Chondrocyte (in vitro differentiated cells): ENCODE measurements at regions not wholly inside any gene's neighbourhood (a gene's known extent, or its start where the extent isn't known, plus 50 kb on each side); places are given as distances from the start of the nearest gene placed in this dataset.

Source experiments
- DNase-seq: peaks from one replicate; pipeline ENCODE4 v3.0.0; 2021; ENCODE audit warnings: mixed read lengths, low spot score
- H3K27ac Mint-ChIP-seq: one replicate; pipeline ENCODE4 v1.8.0; 2021; ENCODE audit warnings: mild to moderate bottlenecking, moderate library complexity, mixed read lengths; ENCODE audit not compliant: unreplicated experiment
- H3K27me3 Mint-ChIP-seq: 2 replicates; pipeline ENCODE4 v1.8.0; 2021; ENCODE audit warnings: low read depth, mixed read lengths
- H3K36me3 Mint-ChIP-seq: 2 replicates; pipeline ENCODE4 v1.8.0; 2021; ENCODE audit warnings: low read depth, mixed read lengths
- H3K4me1 Mint-ChIP-seq: 2 replicates; pipeline ENCODE4 v1.8.0; 2021; ENCODE audit warnings: low read depth, mild to moderate bottlenecking, mixed read lengths
- H3K4me3 Mint-ChIP-seq: one replicate; pipeline ENCODE4 v1.8.0; 2021; ENCODE audit warnings: mild to moderate bottlenecking, moderate library complexity, mixed read lengths; ENCODE audit not compliant: unreplicated experiment
- H3K9me3 Mint-ChIP-seq: 2 replicates; pipeline ENCODE4 v1.8.0; 2021; ENCODE audit warnings: low read depth, mixed read lengths
- TF ChIP-seq, protein P1 (sequence below): fragments of 200-600 bp; sonication (generic); IDR thresholded peaks from 2 replicates; pipeline ENCODE4 v1.5.0; 2021; ENCODE audit warnings: antibody characterized with exemption, mild to moderate bottlenecking, moderate library complexity

DNA sequence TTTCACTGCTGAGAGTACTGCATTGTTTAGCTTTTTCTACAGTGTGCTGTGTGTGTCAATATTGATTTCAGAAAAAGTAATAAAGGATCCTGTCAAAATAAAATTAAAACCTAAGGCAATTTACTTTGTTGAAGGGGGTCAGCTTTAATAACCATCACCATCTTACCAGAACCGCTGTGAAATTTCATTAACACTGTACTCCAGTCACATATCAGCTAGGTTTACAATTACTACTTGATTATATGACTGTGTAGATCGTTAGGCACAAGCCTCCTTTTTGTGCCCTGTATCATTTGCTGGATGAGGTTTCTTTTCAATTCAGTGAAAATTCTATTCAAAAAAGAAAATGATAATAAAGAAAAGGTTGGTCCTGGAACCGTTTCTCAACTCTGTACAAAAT is 917.2 kb downstream of the CENPC start:
- Mint-ChIP-seq H3K9me3 (peaks cover 3% of the 10 kb centered on the region), H3K36me3 (no peaks in the 10 kb centered on the region), H3K4me1 (peaks cover 10% of the 10 kb centered on the region), H3K4me3 (no peak overlapping the region), H3K27me3 (no peaks in the 10 kb centered on the region), H3K27ac (no peak overlapping the region)
- TF ChIP-seq, protein P1, sequence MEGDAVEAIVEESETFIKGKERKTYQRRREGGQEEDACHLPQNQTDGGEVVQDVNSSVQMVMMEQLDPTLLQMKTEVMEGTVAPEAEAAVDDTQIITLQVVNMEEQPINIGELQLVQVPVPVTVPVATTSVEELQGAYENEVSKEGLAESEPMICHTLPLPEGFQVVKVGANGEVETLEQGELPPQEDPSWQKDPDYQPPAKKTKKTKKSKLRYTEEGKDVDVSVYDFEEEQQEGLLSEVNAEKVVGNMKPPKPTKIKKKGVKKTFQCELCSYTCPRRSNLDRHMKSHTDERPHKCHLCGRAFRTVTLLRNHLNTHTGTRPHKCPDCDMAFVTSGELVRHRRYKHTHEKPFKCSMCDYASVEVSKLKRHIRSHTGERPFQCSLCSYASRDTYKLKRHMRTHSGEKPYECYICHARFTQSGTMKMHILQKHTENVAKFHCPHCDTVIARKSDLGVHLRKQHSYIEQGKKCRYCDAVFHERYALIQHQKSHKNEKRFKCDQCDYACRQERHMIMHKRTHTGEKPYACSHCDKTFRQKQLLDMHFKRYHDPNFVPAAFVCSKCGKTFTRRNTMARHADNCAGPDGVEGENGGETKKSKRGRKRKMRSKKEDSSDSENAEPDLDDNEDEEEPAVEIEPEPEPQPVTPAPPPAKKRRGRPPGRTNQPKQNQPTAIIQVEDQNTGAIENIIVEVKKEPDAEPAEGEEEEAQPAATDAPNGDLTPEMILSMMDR: no peak
- no peak for DNase-seq

DNA sequence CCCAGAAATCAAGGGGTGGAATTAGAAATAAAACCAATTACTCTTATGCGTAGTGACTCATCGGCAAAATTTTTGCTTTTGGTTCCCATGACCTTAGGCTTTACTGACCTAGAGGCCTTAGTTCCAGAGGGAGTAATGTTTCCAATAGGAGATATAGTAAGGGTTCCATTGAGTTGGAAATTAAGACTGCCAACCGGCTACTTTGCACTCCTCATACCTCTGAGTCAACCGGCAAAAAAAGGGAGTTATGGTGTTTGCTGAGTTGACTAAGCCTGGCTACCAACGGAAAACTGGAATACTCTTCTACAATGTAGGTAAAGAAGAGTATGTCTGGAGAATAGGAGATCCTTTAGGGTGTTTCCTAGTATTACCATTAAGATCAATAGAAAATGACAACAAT is 919.8 kb downstream of the CENPC start:
- Mint-ChIP-seq H3K27me3 (no peaks in the 10 kb centered on the region), H3K27ac (no peak overlapping the region), H3K4me3 (no peak overlapping the region), H3K9me3 (peaks cover 10% of the 10 kb centered on the region), H3K4me1 (no peaks in the 10 kb centered on the region), H3K36me3 (no peaks in the 10 kb centered on the region)
- TF ChIP-seq, protein P1: no peak
- no peak for DNase-seq

DNA sequence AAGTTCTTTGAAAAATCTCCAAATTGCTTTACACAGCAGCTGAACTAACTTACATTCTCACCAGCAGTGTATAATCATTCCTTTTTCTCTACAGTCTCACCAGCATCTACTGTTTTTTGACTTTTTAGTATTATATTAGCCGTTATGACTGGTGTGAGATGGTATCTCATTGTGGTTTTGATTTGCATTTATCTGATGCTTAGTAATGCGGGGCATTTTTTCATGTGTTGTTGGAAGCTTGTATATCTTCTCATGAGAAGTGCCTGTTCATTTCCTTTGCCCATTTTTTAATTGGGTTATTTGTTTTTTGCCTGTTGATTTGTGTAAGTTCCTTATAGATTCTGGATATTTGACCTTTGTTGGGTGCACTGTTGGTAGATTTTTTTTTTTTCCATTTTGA is 931.7 kb downstream of the CENPC start:
- no peak for DNase-seq

DNA sequence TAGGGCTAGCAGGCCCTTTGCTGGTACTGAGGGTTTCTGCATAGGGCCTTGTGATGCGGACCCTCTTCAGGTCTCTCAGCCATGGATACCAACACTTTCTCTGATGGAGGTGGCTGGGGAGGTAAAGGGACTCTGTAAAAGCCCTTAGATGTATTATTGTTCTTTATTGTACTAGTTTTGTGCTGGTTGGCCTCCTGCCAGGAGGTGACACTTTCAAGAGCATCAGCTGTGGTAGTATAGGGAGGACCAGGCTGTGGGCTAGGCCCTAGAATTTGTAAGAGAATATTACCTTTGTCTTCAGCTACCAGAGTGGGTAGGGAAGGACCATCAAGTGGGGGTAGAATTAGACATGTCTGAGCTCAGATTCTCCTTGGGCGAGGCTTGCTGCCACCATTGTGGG is 936.3 kb downstream of the CENPC start:
- H3K9me3 Mint-ChIP-seq: peaks cover 9% of the 10 kb centered on the region
- H3K27me3 Mint-ChIP-seq: no peaks in the 10 kb centered on the region
- H3K4me3 Mint-ChIP-seq: no peak overlapping the region
- TF ChIP-seq, protein P1: no peak
- peaks cover 17% of the 10 kb centered on the region for H3K4me1 Mint-ChIP-seq
- H3K36me3 Mint-ChIP-seq: peaks cover 4% of the 10 kb centered on the region
- no peak overlapping the region for H3K27ac Mint-ChIP-seq
- DNase-seq: no peak

More for the DNA sequence above, 931.7 kb downstream of the CENPC start:
- no peaks in the 10 kb centered on the region for H3K27me3 Mint-ChIP-seq
- H3K4me3 Mint-ChIP-seq: no peak overlapping the region
- peaks cover 13% of the 10 kb centered on the region for H3K36me3 Mint-ChIP-seq
- peaks cover 11% of the 10 kb centered on the region for H3K4me1 Mint-ChIP-seq
- H3K27ac Mint-ChIP-seq: no peak overlapping the region
- peaks cover 51% of the 10 kb centered on the region for H3K9me3 Mint-ChIP-seq
- TF ChIP-seq, protein P1: no peak

DNA sequence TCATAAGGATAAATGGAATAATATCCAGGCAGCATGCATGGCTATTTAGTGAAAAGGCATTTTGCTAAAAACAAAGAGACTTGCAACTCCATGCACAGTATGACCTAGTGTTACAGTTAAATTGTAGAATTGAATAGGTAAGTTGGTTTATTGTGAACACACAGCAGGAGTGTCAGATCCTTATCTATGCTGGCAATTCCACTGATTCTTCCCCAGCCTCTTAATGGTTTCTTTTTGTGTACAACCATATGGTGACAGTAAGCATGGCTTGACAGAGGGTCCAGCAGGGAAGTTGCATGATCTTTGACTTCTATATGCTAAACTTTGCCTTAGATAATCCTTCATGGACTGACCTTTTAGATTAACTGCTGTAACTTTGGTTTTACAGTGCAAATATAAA is 936.6 kb upstream of the EPHA5 start:
- Mint-ChIP-seq H3K4me1 (peaks cover 18% of the 10 kb centered on the region), H3K27me3 (no peaks in the 10 kb centered on the region), H3K9me3 (no peaks in the 10 kb centered on the region), H3K27ac (no peak overlapping the region), H3K36me3 (no peaks in the 10 kb centered on the region), H3K4me3 (no peak overlapping the region)
- no peak for DNase-seq
- TF ChIP-seq, protein P1: no peak
